ENCODE measurements at regions not wholly inside any gene's neighbourhood (a gene's known extent, or its start where the extent isn't known, plus 50 kb on each side); places are given as distances from the start of the nearest gene placed in this dataset.

GRCh38 chr20:17866234-17867001, 102.2 kb downstream of the SNX5 start:
- TF ChIP-seq ZFP36 (IDR thresholded peaks at IDR 0.05; ENCODE audit: borderline replicate concordance, partially characterized antibody) (peak; percentile 20), HEYL (CRISPR knock-in tag; IDR thresholded peaks at IDR 0.05) (no peak), FOXS1 (CRISPR knock-in tag; IDR thresholded peaks at IDR 0.05) (no peak), KDM5A (IDR thresholded peaks at IDR 0.05) (no peak), RCOR1 (IDR thresholded peaks at IDR 0.05; ENCODE audit: low read depth, low read length) (no peak)
- ChIA-PET CTCF (interaction anchor here (0.6 to 1.8 kb wide), 3 partner anchors 8 to 185 kb away, joined by 4 to 7 read pairs (median 4); no protein-coding TSS in a partner anchor), POLR2A (no interaction called here)

GRCh38 chr20:17863577-17864292, 104.9 kb downstream of the SNX5 start:
- DNase-seq (ENCODE audit: low read depth in 1 of 2, low spot score in 1 of 2): peak in 1 of 2 experiments; percentile 41
- H3K4me1 ChIP-seq: peaks cover 12% of the 10 kb centered on the region
- peak; percentile 30 to 43; a peak in 4 of 6 replicates for ATAC-seq
- no peak for FAIRE-seq
- peak overlapping the region in 1 of 2 experiments; percentile 13; a peak in 2 of 6 replicates for H3K27ac ChIP-seq
- H3K9me3 ChIP-seq: no peaks in the 10 kb centered on the region
- CTCF ChIA-PET: interaction anchor here (1.4 kb wide), 2 partner anchors 18 to 34 kb away, joined by 3 to 4 read pairs; no protein-coding TSS in a partner anchor
- H3K4me3 ChIP-seq: no peak overlapping the region
- POLR2A ChIA-PET: no interaction called here
- TF ChIP-seq RCOR1 (IDR thresholded peaks at IDR 0.05; ENCODE audit: low read depth, low read length) (no peak), ESRRA (IDR thresholded peaks at IDR 0.05; ENCODE audit: borderline replicate concordance, low read length) (peak; percentile 73; the same call in 1 of the 2 replicates), CTCF (IDR thresholded peaks at IDR 0.05) (no peak), KDM1A (IDR thresholded peaks at IDR 0.05; ENCODE audit: low read depth) (no peak), ZFP36 (IDR thresholded peaks at IDR 0.05; ENCODE audit: borderline replicate concordance, partially characterized antibody) (no peak), RAD21 (conservative IDR thresholded peaks at IDR 0.05 in 1 of 2, IDR thresholded peaks at IDR 0.05 in 1 of 2) (no peak), EHMT2 (IDR thresholded peaks at IDR 0.05; ENCODE audit: low read depth) (no peak)
- WGBS (ENCODE audit: missing lambda C conversion rate): 72% methylated on average over 11 of the region's 11 CpGs
- peak overlapping the region; percentile 46 for H3K4me2 ChIP-seq

More at GRCh38 chr20:17866234-17867001, 102.2 kb downstream of the SNX5 start:
- H3K4me2 ChIP-seq: no peak overlapping the region
- no peak overlapping the region for H3K4me3 ChIP-seq
- peaks cover 12% of the 10 kb centered on the region for H3K4me1 ChIP-seq
- H3K9me3 ChIP-seq: no peaks in the 10 kb centered on the region
- DNase-seq (ENCODE audit: low read depth in 1 of 2, low spot score in 1 of 2) (no peak), FAIRE-seq (no peak), ATAC-seq (no peak)
- no peak overlapping the region for H3K27ac ChIP-seq
- WGBS (ENCODE audit: missing lambda C conversion rate): 70% methylated on average over 7 of the region's 7 CpGs

GRCh38 chr20:17863209-17863576, 105.4 kb downstream of the SNX5 start:
- no peak for FAIRE-seq
- Histone ChIP-seq H3K9me3 (no peaks in the 10 kb centered on the region), H3K4me3 (no peak overlapping the region), H3K4me1 (peaks cover 12% of the 10 kb centered on the region), H3K27ac (peak overlapping the region in 1 of 2 experiments; percentile 13; a peak in 1 of 6 replicates), H3K4me2 (no peak overlapping the region)
- TF ChIP-seq RNF2 (IDR thresholded peaks at IDR 0.05; ENCODE audit: borderline replicate concordance, low read depth) (no peak), FOSB (CRISPR knock-in tag; IDR thresholded peaks at IDR 0.05) (no peak)
- no peak for ATAC-seq
- WGBS (ENCODE audit: missing lambda C conversion rate): 52% methylated on average over 4 of the region's 4 CpGs
- CTCF ChIA-PET: interaction anchor here (1.1 to 1.4 kb wide), 3 partner anchors 19 to 180 kb away, joined by 3 to 4 read pairs (median 3); no protein-coding TSS in a partner anchor
- no peak for DNase-seq (ENCODE audit: low read depth in 1 of 2, low spot score in 1 of 2)
- POLR2A ChIA-PET: no interaction called here

GRCh38 chr20:17862171-17862570, 106.4 kb downstream of the SNX5 start:
- Histone ChIP-seq H3K27ac (no peak overlapping the region), H3K4me2 (no peak overlapping the region), H3K4me3 (no peak overlapping the region), H3K9me3 (no peaks in the 10 kb centered on the region), H3K4me1 (peaks cover 12% of the 10 kb centered on the region)
- FAIRE-seq: no peak
- WGBS (ENCODE audit: missing lambda C conversion rate): 12% methylated on average over 1 of the region's 1 CpG
- CTCF ChIA-PET: interaction anchor here (1.1 to 1.3 kb wide), 3 partner anchors 17 to 179 kb away, joined by 3 read pairs; no protein-coding TSS in a partner anchor
- no peak for ATAC-seq
- DNase-seq (ENCODE audit: low read depth in 1 of 2, low spot score in 1 of 2): no peak
- POLR2A ChIA-PET: no interaction called here
- TF ChIP-seq REST (IDR thresholded peaks at IDR 0.05): no peak
- TF ChIP-seq TP53 (CRISPR knock-in tag; IDR thresholded peaks at IDR 0.05): no peak
- TF ChIP-seq CTCF (IDR thresholded peaks at IDR 0.05): no peak
- TF ChIP-seq POLR2AphosphoS2 (conservative IDR thresholded peaks at IDR 0.05; ENCODE audit: low read length): no peak
- no peak for TF ChIP-seq FOXS1 (CRISPR knock-in tag; IDR thresholded peaks at IDR 0.05)
- no peak for TF ChIP-seq ZFP36 (IDR thresholded peaks at IDR 0.05; ENCODE audit: borderline replicate concordance, partially characterized antibody)
- no peak for TF ChIP-seq RFX5 (IDR thresholded peaks at IDR 0.05)
- TF ChIP-seq NPAS2 (CRISPR knock-in tag; IDR thresholded peaks at IDR 0.05; ENCODE audit: borderline replicate concordance): no peak
- TF ChIP-seq CBX2 (IDR thresholded peaks at IDR 0.05; ENCODE audit: borderline replicate concordance, low read depth): no peak
